GM23248 (cell line): ENCODE measurements at regions not wholly inside any gene's neighbourhood (a gene's known extent, or its start where the extent isn't known, plus 50 kb on each side); places are given as distances from the start of the nearest gene placed in this dataset.

ENCODE experiments used
- DNase-seq: peaks from one replicate; pipeline ENCODE4 v3.0.0-alpha.2; 2015
- H2AFZ ChIP-seq: fragments of 200-600 bp; sonication (generic); 2 replicates; pipeline ENCODE4 v1.6.1; 2016; ENCODE audit warnings: antibody characterized with exemption
- H3F3A ChIP-seq: fragments of 200-600 bp; sonication (generic); 2 replicates; pipeline ENCODE4 v1.6.1; 2016; ENCODE audit warnings: mild to moderate bottlenecking, antibody characterized with exemption, mixed run types; ENCODE audit not compliant: insufficient read depth
- H3K27ac ChIP-seq: fragments of 200-600 bp; sonication (generic); 2 replicates; pipeline ENCODE4 v1.5.1; 2016; ENCODE audit warnings: mild to moderate bottlenecking
- H3K27me3 ChIP-seq: fragments of 200-600 bp; sonication (generic); replicated peaks from 2 replicates; pipeline ENCODE4 v1.6.1; 2016; ENCODE audit warnings: mild to moderate bottlenecking; ENCODE audit not compliant: insufficient read depth
- H3K36me3 ChIP-seq: fragments of 200-600 bp; sonication (generic); 2 replicates; pipeline ENCODE4 v1.6.1; 2016; ENCODE audit warnings: low read depth, mild to moderate bottlenecking
- H3K4me1 ChIP-seq: fragments of 200-600 bp; sonication (generic); 2 replicates; pipeline ENCODE4 v1.6.1; 2016; ENCODE audit warnings: mild to moderate bottlenecking; ENCODE audit not compliant: insufficient read depth
- H3K4me2 ChIP-seq: fragments of 200-600 bp; sonication (generic); one replicate; pipeline ENCODE4 v1.6.1; 2016; ENCODE audit warnings: mild to moderate bottlenecking; ENCODE audit not compliant: unreplicated experiment
- H3K4me3 ChIP-seq: fragments of 200-600 bp; sonication (generic); 2 replicates; pipeline ENCODE4 v1.5.1; 2016; ENCODE audit warnings: mild to moderate bottlenecking
- H3K79me2 ChIP-seq: fragments of 200-600 bp; sonication (generic); 2 replicates; pipeline ENCODE4 v1.6.1; 2016; ENCODE audit warnings: mild to moderate bottlenecking; ENCODE audit not compliant: insufficient read depth
- H3K9ac ChIP-seq: fragments of 200-600 bp; sonication (generic); 2 replicates; pipeline ENCODE4 v1.6.1; 2016; ENCODE audit warnings: mild to moderate bottlenecking
- H3K9me2 ChIP-seq: fragments of 200-600 bp; sonication (generic); 2 replicates; pipeline ENCODE4 v1.6.1; 2016; ENCODE audit warnings: mixed run types, mild to moderate bottlenecking, moderate library complexity; ENCODE audit not compliant: insufficient read depth
- H3K9me3 ChIP-seq: fragments of 200-600 bp; sonication (generic); one replicate; pipeline ENCODE4 v1.6.1; 2017; ENCODE audit warnings: low read depth
- H4K20me1 ChIP-seq: fragments of 200-600 bp; sonication (generic); 2 replicates; pipeline ENCODE4 v1.6.0; 2016; ENCODE audit not compliant: insufficient read depth
- EZH2 ChIP-seq: fragments of 200-600 bp; sonication (generic); IDR thresholded peaks from 2 replicates; pipeline ENCODE4 v1.6.1; 2018; ENCODE audit warnings: antibody characterized with exemption, mild to moderate bottlenecking; ENCODE audit not compliant: insufficient read depth, poor library complexity, severe bottlenecking
- EZH2phosphoT487 ChIP-seq: fragments of 200-600 bp; sonication (generic); IDR thresholded peaks from 2 replicates; pipeline ENCODE4 v1.6.1; 2018; ENCODE audit warnings: antibody characterized with exemption, moderate library complexity, mild to moderate bottlenecking, low read depth; ENCODE audit not compliant: insufficient read depth
- WGBS, 2 experiments: methylation state at CpG; one replicate each; pipeline ENCODE4 v1.1.6; 2015 to 2017; ENCODE audit warnings: low lambda C conversion rate in 2 of 2, low coverage in 1 of 2; ENCODE audit errors: missing lambda C conversion rate in 2 of 2; 5-methylcytosine and 5-hydroxymethylcytosine counted together
- in situ Hi-C: fragments of 300-500 bp; cut with MboI; formaldehyde crosslinking; loops from 2 replicates; pipeline ENCODE4 v1.15.0; 2020

DNA sequence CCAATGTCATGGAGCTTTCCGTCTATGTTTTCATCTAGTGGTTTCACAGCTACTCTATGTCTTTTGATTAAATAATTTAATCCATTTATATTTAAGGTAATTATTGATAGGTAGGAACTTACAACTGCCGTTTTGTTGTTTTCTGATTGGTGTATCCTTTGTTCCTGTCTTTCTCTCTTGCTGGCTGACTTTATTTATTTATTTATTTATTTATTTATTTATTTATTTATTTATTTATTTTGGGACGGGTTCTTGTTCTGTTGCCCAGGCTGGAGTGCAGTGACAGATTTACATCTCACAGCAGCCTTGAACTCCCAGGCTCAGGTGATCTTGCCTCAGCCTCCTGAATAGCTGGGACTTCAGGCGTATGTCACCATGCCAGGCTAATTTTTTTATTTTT, 299.2 kb upstream of the COL8A1 start:
- no peaks in the 10 kb centered on the region for H3K9me2 ChIP-seq
- 75 to 78% methylated on average over 4 of the region's 4 CpGs for WGBS, 2 experiments
- DNase-seq = no peak
- no peak overlapping the region for H2AFZ ChIP-seq
- no peak overlapping the region for H3K4me3 ChIP-seq
- H3K9me3 ChIP-seq = no peaks in the 10 kb centered on the region
- H3F3A ChIP-seq = no peaks in the 10 kb centered on the region
- H3K4me1 ChIP-seq = no peaks in the 10 kb centered on the region
- H4K20me1 ChIP-seq = no peaks in the 10 kb centered on the region
- no peaks in the 10 kb centered on the region for H3K36me3 ChIP-seq
- no peak overlapping the region for H3K9ac ChIP-seq
- no peak for TF ChIP-seq EZH2
- H3K27me3 ChIP-seq = no peaks in the 10 kb centered on the region
- H3K79me2 ChIP-seq = no peaks in the 10 kb centered on the region
- in situ Hi-C loops = no loop called here
- no peak overlapping the region for H3K4me2 ChIP-seq
- H3K27ac ChIP-seq = no peak overlapping the region

DNA sequence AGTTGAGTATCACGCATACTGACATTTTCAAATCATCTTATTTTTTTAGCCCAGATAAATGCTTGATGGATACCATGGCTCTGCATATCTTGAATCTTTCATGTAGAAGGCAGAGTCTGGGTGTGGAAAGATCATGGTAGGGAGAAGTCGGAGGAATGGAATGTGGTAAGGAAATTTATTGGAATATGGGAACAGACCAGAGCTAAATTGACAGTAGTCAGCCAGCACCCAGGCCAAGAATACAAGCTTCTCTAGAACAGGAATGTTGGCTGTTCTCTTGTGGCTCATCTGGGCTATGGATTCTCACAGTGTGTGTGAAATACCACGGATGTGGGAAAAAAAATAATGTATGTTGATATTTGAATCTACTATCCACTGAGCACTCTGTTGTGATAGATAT, 305.7 kb upstream of the COL8A1 start:
- in situ Hi-C loops = no loop called here

GRCh38 chr3:99332276-99332675, 306.1 kb upstream of the COL8A1 start:
- no peaks in the 10 kb centered on the region for H3K27me3 ChIP-seq
- no peaks in the 10 kb centered on the region for H3K9me3 ChIP-seq
- H3K9ac ChIP-seq = no peak overlapping the region
- DNase-seq = no peak
- no peak for TF ChIP-seq EZH2phosphoT487
- no peak for TF ChIP-seq EZH2
- no peaks in the 10 kb centered on the region for H3K79me2 ChIP-seq
- H3K9me2 ChIP-seq = no peaks in the 10 kb centered on the region
- H3K36me3 ChIP-seq = no peaks in the 10 kb centered on the region
- no peak overlapping the region for H2AFZ ChIP-seq
- peaks cover 11% of the 10 kb centered on the region for H3K4me1 ChIP-seq
- H3F3A ChIP-seq = no peaks in the 10 kb centered on the region
- in situ Hi-C loops = no loop called here
- H3K4me3 ChIP-seq = no peak overlapping the region
- H3K4me2 ChIP-seq = peak overlapping the region; percentile 16
- WGBS, 2 experiments = 76 to 87% methylated on average over 2 of the region's 2 CpGs
- H4K20me1 ChIP-seq = no peaks in the 10 kb centered on the region
- H3K27ac ChIP-seq = no peak overlapping the region

More for the DNA sequence above, 305.7 kb upstream of the COL8A1 start:
- no peak overlapping the region for H3K27ac ChIP-seq
- H3F3A ChIP-seq = no peaks in the 10 kb centered on the region
- no peaks in the 10 kb centered on the region for H3K9me3 ChIP-seq
- no peaks in the 10 kb centered on the region for H3K36me3 ChIP-seq
- 49% methylated on average over 3 of the region's 3 CpGs for WGBS, 2 experiments
- peak overlapping the region; percentile 16 for H3K4me2 ChIP-seq
- no peaks in the 10 kb centered on the region for H4K20me1 ChIP-seq
- no peaks in the 10 kb centered on the region for H3K27me3 ChIP-seq
- no peak overlapping the region for H3K4me3 ChIP-seq
- no peaks in the 10 kb centered on the region for H3K9me2 ChIP-seq
- H3K9ac ChIP-seq = no peak overlapping the region
- TF ChIP-seq EZH2phosphoT487 (no peak), EZH2 (no peak)
- no peak overlapping the region for H2AFZ ChIP-seq
- no peaks in the 10 kb centered on the region for H3K79me2 ChIP-seq
- H3K4me1 ChIP-seq = peaks cover 11% of the 10 kb centered on the region
- DNase-seq = peak; percentile 15

DNA sequence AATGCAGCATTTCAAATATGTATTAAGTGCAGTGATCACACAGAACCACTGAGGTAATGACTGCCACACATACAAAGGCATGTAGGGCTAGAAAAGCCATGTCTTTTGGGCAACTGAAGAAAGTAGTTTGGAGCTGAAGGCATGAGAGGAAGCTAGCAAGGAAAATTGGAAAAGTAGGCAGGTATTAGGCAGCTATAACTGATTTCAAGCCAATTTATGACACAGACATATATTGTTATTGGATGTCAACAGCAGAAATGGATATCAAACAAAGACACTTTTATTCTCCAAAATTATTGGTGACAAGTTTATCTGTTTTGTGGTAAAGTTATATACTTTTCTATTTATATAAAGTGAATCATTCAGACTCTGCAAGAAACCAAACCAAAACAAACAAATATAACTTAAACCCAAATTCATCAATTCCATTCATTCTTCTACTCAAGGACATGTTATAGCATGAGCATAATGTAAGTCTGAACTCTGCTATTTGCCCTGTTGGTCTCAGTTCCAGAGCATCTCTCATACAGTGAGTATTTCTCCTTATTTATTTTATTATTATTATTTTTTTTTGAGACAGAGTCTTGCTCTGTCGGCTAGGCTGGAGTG, 307.4 kb upstream of the COL8A1 start:
- TF ChIP-seq EZH2 = no peak
- TF ChIP-seq EZH2phosphoT487 = no peak
- Histone ChIP-seq H3K9me3 (no peaks in the 10 kb centered on the region), H3K4me1 (peaks cover 11% of the 10 kb centered on the region), H3K27ac (no peak overlapping the region), H2AFZ (no peak overlapping the region), H3K36me3 (no peaks in the 10 kb centered on the region), H3K79me2 (no peaks in the 10 kb centered on the region), H3K27me3 (no peaks in the 10 kb centered on the region), H3K9ac (no peak overlapping the region), H3K9me2 (no peaks in the 10 kb centered on the region), H3F3A (no peaks in the 10 kb centered on the region), H4K20me1 (no peaks in the 10 kb centered on the region), H3K4me2 (no peak overlapping the region), H3K4me3 (no peak overlapping the region)
- DNase-seq = no peak
- 95 to 100% methylated on average over 1 of the region's 1 CpG for WGBS, 2 experiments
- in situ Hi-C loops = no loop called here

GRCh38 chr3:99330281-99330680, 308.1 kb upstream of the COL8A1 start:
- peaks cover 11% of the 10 kb centered on the region for H3K4me1 ChIP-seq
- peak overlapping the region; percentile 4 for H3K4me2 ChIP-seq
- 8 to 18% methylated on average over 2 of the region's 2 CpGs for WGBS, 2 experiments
- H3K9me3 ChIP-seq = no peaks in the 10 kb centered on the region
- no peaks in the 10 kb centered on the region for H3K36me3 ChIP-seq
- H4K20me1 ChIP-seq = no peaks in the 10 kb centered on the region
- in situ Hi-C loops = no loop called here
- no peaks in the 10 kb centered on the region for H3K79me2 ChIP-seq
- H3K9me2 ChIP-seq = no peaks in the 10 kb centered on the region
- H2AFZ ChIP-seq = peak overlapping the region; percentile 46; the same call in 1 of the 2 replicates
- H3K27ac ChIP-seq = no peak overlapping the region
- H3F3A ChIP-seq = no peaks in the 10 kb centered on the region
- DNase-seq = peak; percentile 36
- TF ChIP-seq EZH2phosphoT487 (no peak), EZH2 (no peak)
- H3K4me3 ChIP-seq = no peak overlapping the region
- H3K27me3 ChIP-seq = no peaks in the 10 kb centered on the region
- H3K9ac ChIP-seq = no peak overlapping the region
